ENCODE measurements at regions not wholly inside any gene's neighbourhood (a gene's known extent, or its start where the extent isn't known, plus 50 kb on each side); places are given as distances from the start of the nearest gene placed in this dataset.

- DNase-seq (ENCODE audit: low read depth, low spot score), result no peak
- H3K4me3 ChIP-seq (ENCODE audit: low read length), result no peak overlapping the region
These were observed 103.8 kb downstream of the ZNF280B start for GRCh38 chr22:22404598-22405284.

- no peak overlapping the region for H3K4me3 ChIP-seq (ENCODE audit: low read length)
- DNase-seq (ENCODE audit: low read depth, low spot score), result no peak
These were observed 102.0 kb downstream of the ZNF280B start for GRCh38 chr22:22406445-22407027.

DNA sequence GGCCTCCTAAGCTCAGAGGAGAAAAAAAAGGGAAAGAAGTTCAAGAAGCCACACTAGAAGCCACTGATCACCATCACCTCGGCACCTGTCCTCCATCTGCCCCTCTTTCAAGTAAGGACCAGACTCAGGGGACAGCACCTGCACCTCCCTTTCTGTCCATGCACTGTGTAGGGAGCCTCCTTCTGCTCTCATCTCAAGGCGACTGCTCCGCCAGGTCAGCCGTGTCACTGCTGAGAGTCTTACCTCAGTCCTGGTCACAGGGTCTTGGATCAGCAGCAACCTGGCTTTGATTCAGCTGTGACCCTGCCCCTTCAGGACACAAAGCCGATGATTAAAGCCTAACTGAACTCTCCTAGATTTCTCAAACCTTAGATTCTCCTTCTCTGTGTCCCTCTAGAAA is 101.5 kb downstream of the ZNF280B start:
- no peak for DNase-seq (ENCODE audit: low read depth, low spot score)
- no peak overlapping the region for H3K4me3 ChIP-seq (ENCODE audit: low read length)

- DNase-seq (ENCODE audit: low read depth, low spot score), result no peak
These were observed 100.3 kb downstream of the ZNF280B start for GRCh38 chr22:22408269-22408668.

DNA sequence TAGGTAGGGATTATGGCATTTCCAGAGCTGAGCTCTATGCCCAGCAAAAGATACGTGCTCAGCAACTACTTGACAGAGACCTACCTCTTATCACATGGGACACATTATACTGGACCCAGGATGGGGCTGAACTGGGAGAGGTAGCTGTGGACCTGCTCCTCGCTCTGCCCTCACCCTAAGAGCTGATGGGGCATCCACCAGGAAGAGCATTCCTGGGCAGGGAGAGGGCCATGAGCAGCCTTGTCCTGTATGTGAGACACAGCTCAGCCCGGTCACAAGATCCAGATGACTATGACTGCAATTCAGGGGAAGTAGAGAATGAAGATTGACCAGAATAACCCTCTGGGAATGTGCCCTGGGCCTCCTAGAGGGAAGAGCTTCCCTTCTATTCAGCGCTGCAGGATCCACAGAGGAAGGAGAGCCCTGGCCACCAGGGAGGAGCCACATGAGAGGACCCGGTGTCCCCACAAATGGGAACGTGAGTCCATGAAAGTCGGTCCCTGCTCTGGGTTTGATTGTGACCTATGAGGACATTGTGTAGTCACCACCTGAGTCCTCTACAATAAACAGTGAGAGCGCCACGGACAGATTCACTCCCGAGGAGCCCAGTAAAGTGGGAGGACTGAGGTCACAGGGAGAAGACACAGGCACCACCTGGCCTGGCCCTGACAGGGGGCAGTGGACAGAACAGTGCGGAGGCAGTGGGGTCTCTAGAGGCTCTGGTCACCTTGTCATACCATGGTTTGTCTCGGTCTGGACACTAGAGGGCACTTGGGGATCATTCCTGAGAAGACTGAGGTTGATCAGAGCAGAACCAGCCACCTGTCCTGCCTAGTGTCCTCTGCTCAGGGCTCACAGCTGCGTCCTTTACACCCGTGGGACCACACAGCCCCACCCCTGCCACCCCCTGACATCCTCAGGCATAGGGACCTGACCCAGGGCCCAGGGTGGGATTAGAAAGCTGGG is 99.5 kb downstream of the ZNF280B start:
- DNase-seq (ENCODE audit: low read depth, low spot score), result peak; percentile 9
- no peak overlapping the region for H3K4me3 ChIP-seq (ENCODE audit: low read length)

More at GRCh38 chr22:22408269-22408668, 100.3 kb downstream of the ZNF280B start:
- no peak overlapping the region for H3K4me3 ChIP-seq (ENCODE audit: low read length)

- no peak overlapping the region for H3K4me3 ChIP-seq (ENCODE audit: low read length)
- DNase-seq (ENCODE audit: low read depth, low spot score), result peak; percentile 53
These were observed 98.4 kb downstream of the ZNF280B start for GRCh38 chr22:22410121-22410520.

- H3K4me3 ChIP-seq (ENCODE audit: low read length), result no peak overlapping the region
- no peak for DNase-seq (ENCODE audit: low read depth, low spot score)
These were observed 97.9 kb downstream of the ZNF280B start for GRCh38 chr22:22410677-22411076.

- DNase-seq (ENCODE audit: low read depth, low spot score), result no peak
- H3K4me3 ChIP-seq (ENCODE audit: low read length), result no peak overlapping the region
These were observed 94.3 kb downstream of the ZNF280B start for GRCh38 chr22:22414266-22414665.

DNA sequence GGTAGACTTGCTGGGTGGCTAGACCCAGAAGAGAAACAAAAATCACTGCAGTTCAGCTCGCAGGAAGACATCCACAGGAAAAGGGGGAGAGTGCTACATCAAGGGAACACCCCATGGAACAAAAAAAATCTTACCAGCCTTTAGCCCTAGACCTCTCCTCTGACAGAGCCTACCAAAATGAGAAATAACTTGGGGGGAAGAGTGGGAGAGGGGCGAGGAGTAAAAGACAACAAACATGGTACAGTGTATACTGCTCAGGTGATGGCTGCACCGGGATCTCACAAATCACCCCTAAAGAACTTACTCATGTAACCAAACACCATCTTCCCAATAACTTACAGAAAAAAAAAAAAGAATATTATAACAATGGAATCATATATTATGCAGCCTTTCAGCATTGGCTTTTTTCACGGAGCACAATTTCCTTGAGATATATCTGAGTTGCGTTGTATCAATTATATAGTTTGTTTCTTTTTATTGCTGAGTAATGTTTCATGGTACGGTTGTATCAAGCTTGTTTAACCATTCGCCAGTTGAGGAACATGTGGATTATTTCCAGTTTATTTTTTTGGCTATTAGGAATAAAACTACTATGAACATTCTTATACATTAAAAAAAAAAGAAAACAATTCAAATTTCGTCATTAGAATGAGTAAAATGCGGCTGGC is 90.9 kb downstream of the ZNF280B start:
- DNase-seq (ENCODE audit: low read depth, low spot score), result no peak
- H3K4me3 ChIP-seq (ENCODE audit: low read length), result no peak overlapping the region

DNA sequence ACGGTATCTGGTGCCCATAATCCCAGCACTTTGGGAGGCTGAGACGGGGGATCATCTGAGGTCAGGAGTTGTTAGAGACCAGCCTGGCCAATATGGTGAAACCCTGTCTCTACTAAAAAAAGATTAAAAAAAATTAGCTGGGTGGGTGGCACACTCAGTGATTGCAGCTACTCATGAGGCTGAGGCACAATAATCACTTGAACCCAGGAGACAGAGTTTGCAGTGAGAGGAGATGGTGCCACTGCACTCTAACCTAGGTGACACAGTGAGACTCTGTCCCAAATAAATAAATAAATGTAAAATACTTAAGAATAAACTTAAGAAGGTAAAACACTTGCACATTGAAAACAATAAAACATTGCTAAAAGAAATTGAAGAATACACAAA is 90.4 kb downstream of the ZNF280B start:
- no peak overlapping the region for H3K4me3 ChIP-seq (ENCODE audit: low read length)
- DNase-seq (ENCODE audit: low read depth, low spot score), result no peak

- no peak for DNase-seq (ENCODE audit: low read depth, low spot score)
- no peak overlapping the region for H3K4me3 ChIP-seq (ENCODE audit: low read length)
These were observed 89.6 kb downstream of the ZNF280B start for GRCh38 chr22:22418957-22419356.

- no peak for DNase-seq (ENCODE audit: low read depth, low spot score)
- H3K4me3 ChIP-seq (ENCODE audit: low read length), result no peak overlapping the region
These were observed 88.0 kb downstream of the ZNF280B start for GRCh38 chr22:22420580-22420979.

GRCh38 chr22:22421392-22421791 is 87.2 kb downstream of the ZNF280B start:
- no peak for DNase-seq (ENCODE audit: low read depth, low spot score)
- H3K4me3 ChIP-seq (ENCODE audit: low read length), result no peak overlapping the region

GRCh38 chr22:22422629-22423112 is 85.9 kb downstream of the ZNF280B start:
- peak; percentile 80 for DNase-seq (ENCODE audit: low read depth, low spot score)
- H3K4me3 ChIP-seq (ENCODE audit: low read length), result no peak overlapping the region

GRCh38 chr22:22423681-22424080 is 84.9 kb downstream of the ZNF280B start:
- no peak overlapping the region for H3K4me3 ChIP-seq (ENCODE audit: low read length)
- no peak for DNase-seq (ENCODE audit: low read depth, low spot score)

DNA sequence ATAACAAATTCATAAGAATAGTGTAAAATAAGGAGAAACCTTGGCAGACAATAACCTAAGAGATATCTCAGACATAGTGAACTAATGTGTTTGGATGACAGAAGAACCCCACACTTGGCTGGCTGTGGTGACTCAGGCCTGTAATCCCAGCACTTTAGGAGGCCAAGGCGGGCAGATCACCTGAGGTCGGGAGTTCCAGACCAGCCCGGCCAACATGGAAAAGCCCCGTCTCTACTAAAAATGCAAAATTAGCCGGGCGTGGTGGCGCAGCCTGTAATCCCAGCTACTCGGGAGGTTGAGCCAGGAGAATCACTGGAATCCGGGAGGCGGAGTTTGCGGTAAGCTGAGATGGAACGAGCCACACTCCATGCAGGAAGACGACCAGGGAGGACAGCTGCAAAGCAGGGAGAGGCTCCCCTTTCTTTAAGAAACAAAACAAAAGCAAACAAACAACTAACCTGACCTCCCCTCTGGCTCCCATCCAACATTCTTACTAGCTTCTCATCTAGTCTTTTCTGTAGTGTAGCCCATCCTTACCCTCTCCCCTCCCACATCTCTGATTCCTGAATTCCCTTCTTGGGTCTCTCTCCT is 84.2 kb downstream of the ZNF280B start:
- DNase-seq (ENCODE audit: low read depth, low spot score), result no peak
- H3K4me3 ChIP-seq (ENCODE audit: low read length), result no peak overlapping the region

- DNase-seq (ENCODE audit: low read depth, low spot score), result no peak
These were observed 83.6 kb downstream of the ZNF280B start for GRCh38 chr22:22424956-22425355.

GRCh38 chr22:22425356-22425755 is 83.2 kb downstream of the ZNF280B start:
- no peak for DNase-seq (ENCODE audit: low read depth, low spot score)
- H3K4me3 ChIP-seq (ENCODE audit: low read length), result no peak overlapping the region

More at GRCh38 chr22:22424956-22425355, 83.6 kb downstream of the ZNF280B start:
- no peak overlapping the region for H3K4me3 ChIP-seq (ENCODE audit: low read length)

All from Jurkat, Clone E6-1 (cell line).